Lung (tissue), 11 donors: ENCODE measurements at regions not wholly inside any gene's neighbourhood (a gene's known extent, or its start where the extent isn't known, plus 50 kb on each side); places are given as distances from the start of the nearest gene placed in this dataset.

Source experiments
- ATAC-seq: fragments of 200-7000 bp; cut with Tn5 transposase; one replicate; pipeline ENCODE4 v1.9.1; 2020; ENCODE audit warnings: moderate number of reproducible peaks; ENCODE audit not compliant: insufficient read depth, low FRiP score
- DNase-seq, 3 donors: peaks; one replicate each; pipeline ENCODE4 v3.0.0-alpha.2; 2013 to 2017
- H3K27ac ChIP-seq, 2 donors: one replicate each; pipeline ENCODE4 v1.5.1; 2013; ENCODE audit warnings: mild to moderate bottlenecking in 2 of 2, moderate library complexity in 2 of 2, control low read depth in 1 of 2, inconsistent platforms in 1 of 2, low read depth in 1 of 2, low read length in 1 of 2
- H3K27me3 ChIP-seq, 3 donors: one replicate each; pipeline ENCODE4 v1.5.1; 2013; ENCODE audit warnings: low read length in 2 of 3; ENCODE audit not compliant: control insufficient read depth in 3 of 3, insufficient read depth in 3 of 3
- H3K36me3 ChIP-seq, 4 donors: one replicate each; pipeline ENCODE4 v1.5.1; 2013; ENCODE audit warnings: low read length in 4 of 4, mild to moderate bottlenecking in 1 of 4, moderate library complexity in 1 of 4; ENCODE audit not compliant: control insufficient read depth in 4 of 4, insufficient read depth in 4 of 4
- H3K4me1 ChIP-seq, 5 donors: one replicate each; pipeline ENCODE4 v1.5.1; 2013; ENCODE audit warnings: low read length in 5 of 5, mild to moderate bottlenecking in 2 of 5, moderate library complexity in 1 of 5; ENCODE audit not compliant: control insufficient read depth in 5 of 5, insufficient read depth in 5 of 5
- H3K4me3 ChIP-seq: one replicate; pipeline ENCODE4 v1.5.1; 2013; ENCODE audit warnings: mild to moderate bottlenecking, control low read depth, moderate library complexity
- H3K9ac ChIP-seq, 2 donors: one replicate each; pipeline ENCODE4 v1.5.1; 2013; ENCODE audit warnings: low read length in 2 of 2, control low read depth in 1 of 2; ENCODE audit not compliant: insufficient read depth in 1 of 2
- H3K9me3 ChIP-seq, 4 donors: one replicate each; pipeline ENCODE4 v1.5.1; 2013; ENCODE audit warnings: low read length in 3 of 4, mild to moderate bottlenecking in 1 of 4, moderate library complexity in 1 of 4; ENCODE audit not compliant: control insufficient read depth in 4 of 4, insufficient read depth in 3 of 4
- CTCF ChIP-seq: IDR thresholded peaks from 2 replicates; pipeline ENCODE4 v1.5.1; 2012; ENCODE audit warnings: mild to moderate bottlenecking; ENCODE audit errors: control extremely low read depth, extremely low read depth
- WGBS, 2 donors: extraction: QIAGEN DNeasy Blood & Tissue Kit; methylation state at CpG; one replicate each; pipeline ENCODE4 v1.1.7; 2013; 5-methylcytosine and 5-hydroxymethylcytosine counted together
- donor health status: control.
- donor health status: control.
- donor health status: Bipolar disorder and iron deficiency.
- donor health status: healthy.
- donor health status: DM: yes; HTN: yes; CAD: no.

GRCh38 chr13:91135968-91136367, 211.5 kb upstream of the MIR17HG start:
- no peak overlapping the region for H3K4me3 ChIP-seq
- DNase-seq (no peak), ATAC-seq (no peak)
- H3K36me3 ChIP-seq = no peaks in the 10 kb centered on the region
- H3K9me3 ChIP-seq = no peaks in the 10 kb centered on the region
- no peak for TF ChIP-seq CTCF
- no peak overlapping the region for H3K9ac ChIP-seq
- H3K4me1 ChIP-seq = peaks cover 0 to 15% (median 0%) of the 10 kb centered on the region in 5 donors
- H3K27ac ChIP-seq = no peak overlapping the region
- H3K27me3 ChIP-seq = no peaks in the 10 kb centered on the region

- Histone ChIP-seq H3K27ac (no peak overlapping the region), H3K4me3 (no peak overlapping the region), H3K9ac (no peak overlapping the region), H3K27me3 (no peaks in the 10 kb centered on the region), H3K9me3 (no peaks in the 10 kb centered on the region), H3K4me1 (peaks cover 0 to 15% (median 0%) of the 10 kb centered on the region in 5 donors), H3K36me3 (no peaks in the 10 kb centered on the region)
- DNase-seq = no peak
- no peak for ATAC-seq
- WGBS, 2 donors = 78 to 89% methylated on average over 2 of the region's 2 CpGs
- no peak for TF ChIP-seq CTCF
Measured at GRCh38 chr13:91136806-91137205, 210.7 kb upstream of the MIR17HG start.

- peaks cover 0 to 11% (median 0%) of the 10 kb centered on the region in 5 donors for H3K4me1 ChIP-seq
- no peaks in the 10 kb centered on the region for H3K36me3 ChIP-seq
- no peak overlapping the region for H3K9ac ChIP-seq
- H3K4me3 ChIP-seq = no peak overlapping the region
- WGBS, 2 donors = 73 to 93% methylated on average over 2 of the region's 2 CpGs
- DNase-seq (no peak), ATAC-seq (no peak)
- no peak for TF ChIP-seq CTCF
- H3K27me3 ChIP-seq = no peaks in the 10 kb centered on the region
- H3K9me3 ChIP-seq = no peaks in the 10 kb centered on the region
- no peak overlapping the region for H3K27ac ChIP-seq
Measured at GRCh38 chr13:91139232-91139631, 208.3 kb upstream of the MIR17HG start.

DNA sequence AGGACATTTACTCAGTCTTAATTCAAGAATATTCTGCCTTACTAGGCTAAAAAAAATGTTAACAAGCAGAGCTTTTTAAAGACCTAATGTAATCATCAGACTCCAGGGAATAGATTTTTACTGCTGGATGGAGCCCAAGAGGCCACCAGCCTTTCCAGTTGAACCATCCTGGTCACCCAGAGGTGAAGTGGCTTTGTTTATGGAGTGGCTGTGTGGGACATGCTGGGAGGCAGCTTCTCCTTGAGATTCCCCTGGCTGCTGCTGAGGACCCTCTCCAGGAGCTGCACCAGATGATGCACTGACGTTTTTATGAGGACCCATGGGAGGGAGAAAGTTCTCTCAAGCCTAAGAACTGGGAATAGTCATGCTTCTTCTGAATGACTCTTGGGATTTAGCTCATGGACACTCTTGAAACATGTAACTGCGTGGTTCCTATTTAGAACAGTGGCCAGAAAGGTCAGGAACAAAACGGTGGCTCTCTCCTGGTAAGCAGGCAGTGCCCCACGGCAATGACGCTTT, 205.9 kb upstream of the MIR17HG start:
- no peak overlapping the region for H3K27ac ChIP-seq
- H3K27me3 ChIP-seq = no peaks in the 10 kb centered on the region
- H3K9me3 ChIP-seq = no peaks in the 10 kb centered on the region
- no peak for ATAC-seq
- no peak overlapping the region for H3K9ac ChIP-seq
- DNase-seq = no peak
- H3K36me3 ChIP-seq = no peaks in the 10 kb centered on the region
- H3K4me3 ChIP-seq = no peak overlapping the region
- 80 to 84% methylated on average over 5 of the region's 5 CpGs for WGBS, 2 donors
- no peak for TF ChIP-seq CTCF
- H3K4me1 ChIP-seq = peaks cover 0 to 8% (median 0%) of the 10 kb centered on the region in 5 donors
